ENCODE measurements at regions not wholly inside any gene's neighbourhood (a gene's known extent, or its start where the extent isn't known, plus 50 kb on each side); places are given as distances from the start of the nearest gene placed in this dataset.

- Mint-ChIP-seq H3K4me1 (ENCODE audit: low read depth) (no peaks in the 10 kb centered on the region), H3K27ac (no peak overlapping the region), H3K36me3 (ENCODE audit: low read depth) (no peaks in the 10 kb centered on the region), H3K4me3 (no peak overlapping the region), H3K9me3 (peaks cover 13% of the 10 kb centered on the region), H3K27me3 (no peaks in the 10 kb centered on the region)
- Histone ChIP-seq H3K27me3 (ENCODE audit: control insufficient read depth in 1 of 2, insufficient read depth in 2 of 2, low read length in 2 of 2) (no peaks in the 10 kb centered on the region), H3K9me3 (ENCODE audit: control insufficient read depth in 1 of 2, insufficient read depth in 1 of 2, low read length in 2 of 2) (peaks cover 4 to 10% of the 10 kb centered on the region in 2 experiments), H3K27ac (ENCODE audit: low read depth in 1 of 2, low read length in 2 of 2) (no peak overlapping the region), H3K4me3 (ENCODE audit: low read length) (no peak overlapping the region), H3K36me3 (ENCODE audit: insufficient read depth, low read length) (no peaks in the 10 kb centered on the region), H3K4me1 (ENCODE audit: insufficient read depth, low read length) (no peaks in the 10 kb centered on the region)
- intact Hi-C loops (cut with DNase I, micrococcal nuclease) = no loop called here
- no peak for DNase-seq
- ChIA-PET POLR2A (no interaction called here), CTCF (no interaction called here)
- no peak for ATAC-seq (ENCODE audit: poor library complexity)
- TF ChIP-seq CTCF (IDR thresholded peaks at IDR 0.05) = no peak
These were observed 172.0 kb downstream of the RERGL start for GRCh38 chr12:17918013-17918412.

GRCh38 chr12:17884581-17884980 is 205.4 kb downstream of the RERGL start:
- no peak for TF ChIP-seq CTCF (IDR thresholded peaks at IDR 0.05)
- Mint-ChIP-seq H3K9me3 (peaks cover 7% of the 10 kb centered on the region), H3K36me3 (ENCODE audit: low read depth) (no peaks in the 10 kb centered on the region), H3K4me1 (ENCODE audit: low read depth) (no peaks in the 10 kb centered on the region), H3K27ac (no peak overlapping the region), H3K27me3 (no peaks in the 10 kb centered on the region), H3K4me3 (no peak overlapping the region)
- Histone ChIP-seq H3K4me1 (ENCODE audit: insufficient read depth, low read length) (no peaks in the 10 kb centered on the region), H3K27me3 (ENCODE audit: control insufficient read depth in 1 of 2, insufficient read depth in 2 of 2, low read length in 2 of 2) (no peaks in the 10 kb centered on the region), H3K36me3 (ENCODE audit: insufficient read depth, low read length) (no peaks in the 10 kb centered on the region), H3K27ac (ENCODE audit: low read depth in 1 of 2, low read length in 2 of 2) (no peak overlapping the region), H3K4me3 (ENCODE audit: low read length) (no peak overlapping the region), H3K9me3 (ENCODE audit: control insufficient read depth in 1 of 2, insufficient read depth in 1 of 2, low read length in 2 of 2) (no peaks in the 10 kb centered on the region)
- DNase-seq (no peak), ATAC-seq (ENCODE audit: poor library complexity) (no peak)
- ChIA-PET POLR2A (no interaction called here), CTCF (no interaction called here)
- intact Hi-C loops (cut with DNase I, micrococcal nuclease) = no loop called here

- Histone ChIP-seq H3K27me3 (ENCODE audit: control insufficient read depth in 1 of 2, insufficient read depth in 2 of 2, low read length in 2 of 2) (no peaks in the 10 kb centered on the region), H3K27ac (ENCODE audit: low read depth in 1 of 2, low read length in 2 of 2) (no peak overlapping the region), H3K36me3 (ENCODE audit: insufficient read depth, low read length) (no peaks in the 10 kb centered on the region), H3K4me1 (ENCODE audit: insufficient read depth, low read length) (no peaks in the 10 kb centered on the region), H3K4me3 (ENCODE audit: low read length) (no peak overlapping the region), H3K9me3 (ENCODE audit: control insufficient read depth in 1 of 2, insufficient read depth in 1 of 2, low read length in 2 of 2) (peaks cover 5 to 16% of the 10 kb centered on the region in 2 experiments)
- H3K4me3 Mint-ChIP-seq = no peak overlapping the region
- CTCF ChIA-PET = no interaction called here
- no peaks in the 10 kb centered on the region for H3K36me3 Mint-ChIP-seq (ENCODE audit: low read depth)
- no peaks in the 10 kb centered on the region for H3K27me3 Mint-ChIP-seq
- peaks cover 12% of the 10 kb centered on the region for H3K9me3 Mint-ChIP-seq
- no peak for TF ChIP-seq CTCF (IDR thresholded peaks at IDR 0.05)
- H3K27ac Mint-ChIP-seq = no peak overlapping the region
- intact Hi-C loops (cut with DNase I, micrococcal nuclease) = no loop called here
- no peaks in the 10 kb centered on the region for H3K4me1 Mint-ChIP-seq (ENCODE audit: low read depth)
- POLR2A ChIA-PET = no interaction called here
- ATAC-seq (ENCODE audit: poor library complexity) (no peak), DNase-seq (no peak)
These were observed 211.3 kb downstream of the RERGL start for GRCh38 chr12:17878714-17879113.

All from CD4-positive, alpha-beta T cell (primary cell).